HG02970 (cell line): ENCODE measurements at regions not wholly inside any gene's neighbourhood (a gene's known extent, or its start where the extent isn't known, plus 50 kb on each side); places are given as distances from the start of the nearest gene placed in this dataset.

Experiments used
- ATAC-seq: cut with Tn5 transposase; IDR thresholded peaks from one replicate; pipeline ENCODE4 v1.9.1; 2021; ENCODE audit warnings: mild to moderate bottlenecking, moderate library complexity, moderate number of reproducible peaks; ENCODE audit not compliant: unreplicated experiment, low FRiP score

DNA sequence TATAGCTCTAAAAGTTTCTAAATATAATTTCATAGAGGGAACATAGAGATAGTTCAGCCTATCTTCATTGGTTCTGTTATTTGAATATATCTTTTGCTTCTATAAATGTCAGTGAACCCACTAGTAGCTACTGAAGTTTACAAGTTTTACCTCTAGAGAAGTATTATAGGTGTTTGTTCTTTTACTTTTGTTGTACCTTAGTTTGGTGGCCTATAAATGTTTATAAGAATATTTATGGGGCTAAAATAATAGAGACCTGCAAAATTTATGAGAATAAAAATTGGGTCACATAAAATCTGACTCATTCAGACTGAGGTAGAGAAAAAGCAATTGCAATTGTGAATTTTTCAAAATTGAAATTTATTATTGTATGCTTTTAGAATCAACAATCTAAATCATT, 162.6 kb downstream of the SERPINI1 start:
- no peak for ATAC-seq

DNA sequence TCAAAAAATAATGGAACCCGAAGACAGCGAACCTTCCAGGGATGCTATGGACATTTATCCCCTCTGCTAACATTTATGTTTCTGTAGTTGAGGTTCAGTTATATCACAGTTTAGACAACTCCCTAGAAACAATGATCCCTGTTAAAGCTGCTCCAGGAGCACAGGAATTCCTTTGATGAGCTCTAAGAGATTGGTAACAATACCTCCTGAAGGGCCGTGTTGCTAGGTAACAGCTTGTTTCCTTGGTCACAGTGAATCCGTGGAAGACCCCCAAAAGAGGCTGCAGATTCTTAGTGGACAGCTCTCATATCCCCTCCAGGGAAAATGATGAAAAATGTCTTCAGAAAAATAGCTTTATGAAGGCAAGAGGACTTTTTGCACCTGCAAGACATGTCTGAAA, 160.2 kb downstream of the SERPINI1 start:
- ATAC-seq: no peak

DNA sequence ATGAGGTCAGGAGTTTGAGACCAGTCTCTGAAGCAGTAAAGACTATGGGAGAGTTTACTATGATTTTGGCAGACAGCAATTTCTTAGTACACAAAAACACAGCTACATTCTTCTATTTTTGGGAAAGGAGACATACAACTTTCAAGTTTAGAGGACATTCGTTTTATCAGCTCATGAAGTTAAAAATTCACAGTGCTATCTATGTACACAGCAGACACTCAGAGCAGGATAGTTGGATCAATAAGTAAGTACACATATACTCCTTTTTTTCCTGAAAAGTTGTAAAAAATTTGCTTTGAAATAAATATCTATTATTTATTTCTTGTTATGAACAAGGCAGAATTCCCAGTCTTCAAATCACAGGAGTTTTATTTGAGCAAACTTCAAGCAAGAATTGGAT, 159.7 kb downstream of the SERPINI1 start:
- no peak for ATAC-seq

DNA sequence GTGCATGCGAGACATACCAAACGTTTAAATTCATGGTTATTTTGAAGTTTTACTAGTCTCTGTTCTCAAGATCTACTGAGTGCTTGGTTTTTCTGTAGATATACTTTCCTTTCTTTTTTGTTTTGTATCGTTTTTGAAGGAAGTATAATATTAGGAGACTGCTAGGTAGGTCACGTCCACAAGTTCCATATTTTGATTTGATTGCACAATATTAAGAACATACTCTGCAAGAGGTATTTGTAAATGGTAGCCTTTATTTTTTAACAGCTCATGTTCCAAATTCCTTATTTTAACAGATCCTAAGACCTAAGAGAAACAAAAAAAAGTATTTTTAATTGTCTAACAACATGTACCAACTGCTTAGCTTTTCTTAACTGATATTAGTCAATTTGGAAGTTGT, 156.7 kb downstream of the SERPINI1 start:
- no peak for ATAC-seq

DNA sequence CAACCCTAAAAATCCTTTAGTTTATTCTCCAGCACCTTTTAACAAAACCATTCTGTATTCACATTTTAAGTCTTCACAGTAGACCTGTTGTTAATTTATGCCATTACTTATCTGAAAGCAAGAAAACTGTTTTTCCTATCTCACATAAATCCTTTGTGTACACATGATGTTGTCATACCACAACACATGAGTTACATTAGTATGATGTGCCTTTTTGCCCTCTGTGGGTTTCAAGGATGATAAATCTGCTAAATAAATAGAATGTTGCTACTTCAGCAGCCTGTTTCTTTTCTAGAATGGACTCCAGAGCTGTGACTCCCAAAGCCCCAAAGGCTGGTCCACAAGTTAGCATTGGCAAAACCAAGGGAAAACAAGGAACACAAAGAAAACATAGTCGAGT, 151.6 kb downstream of the SERPINI1 start:
- no peak for ATAC-seq

DNA sequence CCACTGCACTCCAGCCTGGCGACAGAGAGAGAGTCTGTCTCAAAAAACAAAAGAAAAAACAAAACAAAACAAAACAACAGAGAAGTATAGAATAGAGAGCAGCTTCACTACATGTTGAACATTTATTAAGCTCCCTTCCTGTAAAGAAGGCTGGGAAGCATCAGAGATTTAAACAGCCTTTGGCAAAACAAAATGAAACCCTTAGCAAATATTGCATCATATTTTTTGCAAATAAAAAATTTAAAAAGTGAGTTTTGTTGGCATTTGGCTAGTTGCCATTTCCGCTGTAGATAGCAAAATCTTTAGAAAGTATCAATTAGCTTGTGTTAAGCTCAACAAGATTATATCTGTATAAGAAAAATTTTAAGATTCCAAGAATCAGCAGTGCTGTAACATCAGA, 151.2 kb downstream of the SERPINI1 start:
- ATAC-seq: no peak

DNA sequence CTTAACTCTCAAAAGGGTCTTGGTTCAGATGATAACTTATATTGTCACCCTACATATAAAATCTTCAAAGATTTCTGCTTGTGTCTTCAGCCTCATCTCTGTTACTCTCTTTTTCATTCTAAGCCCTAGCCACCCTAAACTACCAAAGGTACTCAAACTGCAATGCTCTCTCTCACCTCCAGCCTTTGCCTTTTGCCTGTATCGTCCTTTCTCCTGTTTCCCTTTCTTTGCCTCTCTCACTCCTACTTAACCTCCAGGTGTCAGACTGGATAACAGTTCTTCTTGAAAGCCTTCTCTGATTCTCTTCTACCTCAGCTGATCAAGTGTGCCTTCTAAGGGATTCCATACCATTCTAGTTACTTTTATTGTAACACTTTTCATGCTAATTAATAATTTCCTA, 149.8 kb downstream of the SERPINI1 start:
- ATAC-seq: no peak

DNA sequence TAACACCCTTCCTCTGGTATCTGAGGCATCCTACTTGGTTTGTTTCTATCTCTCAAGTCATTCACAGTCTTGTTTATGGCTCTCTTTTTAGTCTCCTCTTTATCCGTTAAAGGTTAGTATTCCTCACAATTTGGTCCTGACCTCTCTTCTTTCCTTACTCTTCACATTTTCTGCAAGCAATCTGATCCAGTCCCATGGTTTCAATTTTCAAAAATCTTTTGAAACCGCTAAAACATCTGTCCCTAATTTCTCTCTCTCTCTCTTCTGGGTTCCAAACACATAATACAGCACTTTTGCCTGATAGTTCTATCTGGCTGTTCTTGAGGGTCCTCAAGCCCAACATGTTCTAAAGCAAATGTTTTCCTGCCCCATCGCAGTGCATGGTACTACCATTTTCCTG, 149.0 kb downstream of the SERPINI1 start:
- ATAC-seq: no peak

DNA sequence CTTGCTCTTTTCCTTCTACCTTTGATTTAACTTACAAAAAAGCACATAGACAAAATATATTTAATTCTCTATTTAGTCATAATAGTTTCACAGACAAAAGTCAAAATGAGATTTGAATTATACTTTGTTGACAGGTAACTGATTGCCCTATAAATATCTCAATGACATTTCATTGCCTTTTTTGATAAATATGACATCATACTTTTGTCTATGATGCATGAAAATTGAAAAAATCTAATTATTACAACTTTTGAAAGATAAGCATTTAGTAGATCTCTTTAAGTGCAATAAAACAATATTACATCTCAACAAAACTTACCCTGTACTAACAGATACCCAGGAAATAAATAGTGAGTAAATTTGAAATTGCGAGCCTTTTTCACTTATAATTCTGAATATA, 147.9 kb downstream of the SERPINI1 start:
- no peak for ATAC-seq

DNA sequence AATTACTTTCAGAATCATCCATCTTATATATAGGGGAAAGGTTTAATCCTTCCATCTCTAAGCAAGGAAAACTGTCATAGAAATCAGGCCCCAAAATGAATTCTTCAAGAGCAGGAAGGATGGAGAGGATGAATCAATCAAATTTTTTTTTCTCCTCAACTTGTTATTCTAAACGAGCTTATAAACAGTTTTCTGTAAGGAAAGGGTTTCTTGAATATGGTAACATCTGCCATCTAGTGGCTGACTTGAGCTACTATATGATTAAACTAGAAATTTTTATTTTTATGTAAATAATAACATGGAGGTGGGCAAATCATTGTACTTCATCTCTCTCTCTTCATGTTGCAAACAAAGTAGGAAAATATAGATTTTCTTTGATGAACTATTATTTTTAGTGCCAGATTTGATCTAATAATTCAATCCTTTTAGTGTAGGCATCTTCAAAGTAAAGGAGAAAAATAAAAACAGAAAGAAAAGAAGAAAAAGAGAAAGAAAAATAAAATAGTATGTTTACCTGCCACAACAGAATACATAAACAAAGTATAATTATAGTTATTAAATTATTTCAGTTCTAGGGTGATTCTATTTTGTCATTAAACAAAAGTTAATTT, 146.6 kb downstream of the SERPINI1 start:
- peak; percentile 81 for ATAC-seq

DNA sequence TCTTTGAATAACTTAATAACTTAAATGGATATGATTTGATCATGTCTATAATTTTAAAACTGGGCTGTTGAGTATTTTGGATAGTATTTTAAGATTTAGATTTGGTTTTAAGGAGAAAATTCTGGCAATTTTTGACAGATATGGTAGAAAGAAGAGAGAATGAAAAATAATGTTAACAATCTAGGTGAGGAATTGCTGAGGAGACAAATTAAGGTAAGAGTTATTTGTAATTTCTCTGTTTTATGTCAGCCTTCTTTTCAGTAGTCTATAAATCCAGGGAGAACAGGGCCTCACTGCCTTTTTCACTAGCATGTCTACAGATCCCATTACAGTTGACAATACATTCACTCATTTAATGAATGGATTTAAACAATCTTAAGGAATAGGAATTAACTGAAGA, 144.7 kb downstream of the SERPINI1 start:
- no peak for ATAC-seq

DNA sequence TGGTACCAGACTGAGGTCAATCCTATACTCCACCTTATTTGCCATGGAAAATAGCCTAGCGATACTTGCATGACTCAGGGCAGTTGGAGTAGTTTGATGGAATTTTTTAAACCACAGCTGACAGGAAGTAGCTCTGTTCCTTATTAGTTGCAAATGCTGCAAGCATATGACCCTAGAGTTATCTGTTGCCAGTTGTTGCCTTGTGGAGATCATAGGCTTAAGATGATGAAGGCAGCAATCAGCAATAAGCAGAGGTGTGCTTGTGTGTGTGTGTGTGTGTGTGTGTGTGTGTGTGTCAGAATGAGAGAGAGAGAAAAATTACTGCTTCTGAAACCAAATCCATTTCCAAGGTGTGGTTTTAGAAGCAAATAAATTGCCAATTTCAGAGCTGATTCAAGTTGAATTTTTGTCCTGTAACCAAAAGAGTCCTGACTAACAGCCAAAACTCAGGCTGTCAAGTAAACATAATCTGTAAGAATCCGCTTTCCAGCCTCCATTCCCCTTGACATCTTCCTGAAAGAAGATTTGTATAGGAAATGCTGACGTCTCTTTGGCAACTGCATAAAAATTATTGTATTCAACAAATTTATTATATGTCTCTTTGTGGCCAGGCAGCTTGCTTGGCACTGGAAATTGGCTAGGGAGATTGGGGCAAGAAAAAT, 141.2 kb downstream of the SERPINI1 start:
- no peak for ATAC-seq
